ENCODE measurements at regions not wholly inside any gene's neighbourhood (a gene's known extent, or its start where the extent isn't known, plus 50 kb on each side); places are given as distances from the start of the nearest gene placed in this dataset.

DNA sequence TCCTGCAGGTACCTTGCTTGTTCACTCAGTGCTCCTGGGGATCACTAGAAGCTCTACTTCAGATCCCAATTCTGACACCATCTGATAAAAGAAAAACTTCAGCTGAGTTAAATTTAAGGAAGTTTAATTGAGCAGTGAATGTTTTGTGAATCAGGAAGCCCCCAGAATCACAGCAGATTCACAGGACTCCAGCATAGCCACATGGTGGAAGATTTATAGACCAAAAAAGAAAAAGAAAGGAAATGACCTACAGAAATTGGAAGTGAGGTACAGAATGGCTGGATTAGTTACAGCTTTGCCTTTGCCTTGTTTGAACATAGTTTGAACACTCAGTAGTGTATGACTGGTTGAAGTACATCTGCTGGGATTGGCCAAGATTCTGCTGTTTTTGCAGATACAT is 182.7 kb upstream of the SCN7A start:
- no peaks in the 10 kb centered on the region for H3K27me3 ChIP-seq (replicated peaks; ENCODE audit: insufficient read depth, low read depth, low read length, poor library complexity)
- no peak for DNase-seq (ENCODE audit: low spot score)
- no peaks in the 10 kb centered on the region for H3K9me3 ChIP-seq (ENCODE audit: low read depth, low read length, poor library complexity, severe bottlenecking)
- H3K4me3 ChIP-seq (ENCODE audit: low read depth, low read length, poor library complexity, severe bottlenecking), result no peak overlapping the region
- CTCF ChIA-PET, result no interaction called here
- H3K27ac ChIP-seq (ENCODE audit: low read depth, low read length, poor library complexity, severe bottlenecking), result no peak overlapping the region
- POLR2A ChIA-PET (ENCODE audit: low non-redundant PET), result no interaction called here
- intact Hi-C loops (cut with micrococcal nuclease; ENCODE audit: unreplicated experiment), result no loop called here
- no peak for TF ChIP-seq EZH2 (IDR thresholded peaks at IDR 0.05; ENCODE audit: borderline replicate concordance, low read depth, low read length, poor library complexity, severe bottlenecking)
- TF ChIP-seq, protein P1, sequence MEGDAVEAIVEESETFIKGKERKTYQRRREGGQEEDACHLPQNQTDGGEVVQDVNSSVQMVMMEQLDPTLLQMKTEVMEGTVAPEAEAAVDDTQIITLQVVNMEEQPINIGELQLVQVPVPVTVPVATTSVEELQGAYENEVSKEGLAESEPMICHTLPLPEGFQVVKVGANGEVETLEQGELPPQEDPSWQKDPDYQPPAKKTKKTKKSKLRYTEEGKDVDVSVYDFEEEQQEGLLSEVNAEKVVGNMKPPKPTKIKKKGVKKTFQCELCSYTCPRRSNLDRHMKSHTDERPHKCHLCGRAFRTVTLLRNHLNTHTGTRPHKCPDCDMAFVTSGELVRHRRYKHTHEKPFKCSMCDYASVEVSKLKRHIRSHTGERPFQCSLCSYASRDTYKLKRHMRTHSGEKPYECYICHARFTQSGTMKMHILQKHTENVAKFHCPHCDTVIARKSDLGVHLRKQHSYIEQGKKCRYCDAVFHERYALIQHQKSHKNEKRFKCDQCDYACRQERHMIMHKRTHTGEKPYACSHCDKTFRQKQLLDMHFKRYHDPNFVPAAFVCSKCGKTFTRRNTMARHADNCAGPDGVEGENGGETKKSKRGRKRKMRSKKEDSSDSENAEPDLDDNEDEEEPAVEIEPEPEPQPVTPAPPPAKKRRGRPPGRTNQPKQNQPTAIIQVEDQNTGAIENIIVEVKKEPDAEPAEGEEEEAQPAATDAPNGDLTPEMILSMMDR (conservative IDR thresholded peaks at IDR 0.05; ENCODE audit: low read depth, low read length), result no peak
- no TSS peak for BruUV-seq (replicated peaks)
- H3K4me1 ChIP-seq (ENCODE audit: insufficient read depth, low read length, poor library complexity, severe bottlenecking), result peaks cover 4% of the 10 kb centered on the region
- H3K36me3 ChIP-seq (ENCODE audit: insufficient read depth, low read length, poor library complexity, severe bottlenecking), result no peaks in the 10 kb centered on the region

DNA sequence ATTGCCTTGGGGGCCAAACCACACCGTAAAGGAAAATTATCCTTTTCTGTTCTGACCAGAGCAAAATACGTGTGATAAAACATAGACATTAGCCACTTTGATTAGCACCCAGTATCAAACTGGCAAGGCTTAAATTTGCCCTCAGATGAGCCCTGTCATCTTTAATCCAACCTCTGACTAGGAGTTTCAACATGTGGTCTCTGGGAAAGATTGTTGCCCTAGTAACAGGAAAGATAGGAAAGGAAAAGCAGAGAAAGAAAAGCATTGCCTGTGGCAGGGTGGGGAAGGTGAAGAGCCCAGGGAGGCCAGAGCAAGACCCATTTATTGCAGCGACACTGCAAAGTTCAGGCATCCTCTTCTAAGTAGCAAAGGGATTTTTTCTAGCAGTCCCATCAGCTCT is 181.5 kb upstream of the SCN7A start:
- no peaks in the 10 kb centered on the region for H3K9me3 ChIP-seq (ENCODE audit: low read depth, low read length, poor library complexity, severe bottlenecking)
- H3K4me1 ChIP-seq (ENCODE audit: insufficient read depth, low read length, poor library complexity, severe bottlenecking), result peaks cover 14% of the 10 kb centered on the region
- intact Hi-C loops (cut with micrococcal nuclease; ENCODE audit: unreplicated experiment), result no loop called here
- ChIA-PET CTCF (no interaction called here), POLR2A (ENCODE audit: low non-redundant PET) (interaction anchor here (0.7 kb wide), 1 partner anchor 237 kb away, joined by 3 read pairs; no protein-coding TSS in a partner anchor)
- BruUV-seq (replicated peaks), result no TSS peak
- DNase-seq (ENCODE audit: low spot score), result no peak
- no peak overlapping the region for H3K27ac ChIP-seq (ENCODE audit: low read depth, low read length, poor library complexity, severe bottlenecking)
- H3K36me3 ChIP-seq (ENCODE audit: insufficient read depth, low read length, poor library complexity, severe bottlenecking), result no peaks in the 10 kb centered on the region
- TF ChIP-seq EZH2 (IDR thresholded peaks at IDR 0.05; ENCODE audit: borderline replicate concordance, low read depth, low read length, poor library complexity, severe bottlenecking), result no peak
- TF ChIP-seq, protein P1 (conservative IDR thresholded peaks at IDR 0.05; ENCODE audit: low read depth, low read length), result no peak
- H3K27me3 ChIP-seq (replicated peaks; ENCODE audit: insufficient read depth, low read depth, low read length, poor library complexity), result no peaks in the 10 kb centered on the region
- H3K4me3 ChIP-seq (ENCODE audit: low read depth, low read length, poor library complexity, severe bottlenecking), result no peak overlapping the region

DNA sequence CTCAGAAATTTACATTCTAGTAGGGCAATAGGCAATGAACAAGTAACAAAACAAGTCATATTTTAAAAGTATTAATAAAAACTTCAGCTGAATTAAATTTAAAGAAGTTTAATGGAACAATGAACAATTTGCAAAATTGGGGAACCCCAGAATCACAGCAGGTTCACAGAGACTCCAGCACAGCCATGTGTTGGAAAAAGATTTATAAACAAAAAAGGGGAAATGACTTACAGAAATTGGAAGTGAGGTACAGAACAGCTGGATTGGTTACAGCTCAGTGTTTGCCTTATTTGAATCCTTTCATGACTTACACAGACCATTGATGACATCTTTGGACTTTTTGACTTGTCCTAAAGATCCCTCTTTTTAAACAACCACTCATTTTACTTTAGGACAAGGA is 179.9 kb upstream of the SCN7A start:
- Histone ChIP-seq H3K27ac (ENCODE audit: low read depth, low read length, poor library complexity, severe bottlenecking) (no peak overlapping the region), H3K4me1 (ENCODE audit: insufficient read depth, low read length, poor library complexity, severe bottlenecking) (peaks cover 14% of the 10 kb centered on the region), H3K27me3 (replicated peaks; ENCODE audit: insufficient read depth, low read depth, low read length, poor library complexity) (no peaks in the 10 kb centered on the region), H3K36me3 (ENCODE audit: insufficient read depth, low read length, poor library complexity, severe bottlenecking) (no peaks in the 10 kb centered on the region), H3K4me3 (ENCODE audit: low read depth, low read length, poor library complexity, severe bottlenecking) (no peak overlapping the region), H3K9me3 (ENCODE audit: low read depth, low read length, poor library complexity, severe bottlenecking) (no peaks in the 10 kb centered on the region)
- DNase-seq (ENCODE audit: low spot score), result no peak
- no peak for TF ChIP-seq EZH2 (IDR thresholded peaks at IDR 0.05; ENCODE audit: borderline replicate concordance, low read depth, low read length, poor library complexity, severe bottlenecking)
- TF ChIP-seq, protein P1 (conservative IDR thresholded peaks at IDR 0.05; ENCODE audit: low read depth, low read length), result no peak
- POLR2A ChIA-PET (ENCODE audit: low non-redundant PET), result no interaction called here
- no TSS peak for BruUV-seq (replicated peaks)
- intact Hi-C loops (cut with micrococcal nuclease; ENCODE audit: unreplicated experiment), result no loop called here
- CTCF ChIA-PET, result no interaction called here
